Spleen (tissue), 11 donors: ENCODE measurements at regions not wholly inside any gene's neighbourhood (a gene's known extent, or its start where the extent isn't known, plus 50 kb on each side); places are given as distances from the start of the nearest gene placed in this dataset.

Experiments
- DNase-seq: peaks from one replicate; pipeline ENCODE4 v3.0.0-alpha.2; 2020
- H3K27ac ChIP-seq, 8 donors: fragments of 200-600 bp; sonication (generic) in 7 of 8; 1 replicate in 4 of 8; 2 replicates in 4 of 8; pipeline versions ENCODE4 v1.5.0 to v1.8.0; 2016 to 2021; ENCODE audit warnings: inconsistent platforms in 4 of 8, mild to moderate bottlenecking in 4 of 8, moderate library complexity in 1 of 8
- H3K27me3 ChIP-seq, 7 donors: fragments of 200-600 bp; sonication (generic) in 6 of 7; replicated peaks in 1 of 7; 1 replicate in 4 of 7; 2 replicates in 3 of 7; pipeline versions ENCODE4 v1.5.0 to v1.8.0; 2016 to 2021; ENCODE audit warnings: inconsistent platforms in 3 of 7, mild to moderate bottlenecking in 1 of 7
- H3K36me3 ChIP-seq, 6 donors: fragments of 200-600 bp; sonication (generic) in 5 of 6; 1 replicate in 4 of 6; 2 replicates in 2 of 6; pipeline versions ENCODE4 v1.5.0 to v1.8.0; 2016 to 2021; ENCODE audit warnings: inconsistent platforms in 2 of 6
- H3K4me1 ChIP-seq, 6 donors: fragments of 200-600 bp; sonication (generic) in 5 of 6; 1 replicate in 3 of 6; 2 replicates in 3 of 6; pipeline versions ENCODE4 v1.5.0 to v1.8.0; 2016 to 2021; ENCODE audit warnings: inconsistent platforms in 3 of 6
- H3K4me3 ChIP-seq, 8 donors: fragments of 200-600 bp; sonication (generic) in 7 of 8; 1 replicate in 4 of 8; 2 replicates in 4 of 8; pipeline versions ENCODE4 v1.5.0 to v1.8.0; 2016 to 2021; ENCODE audit warnings: inconsistent platforms in 4 of 8, mild to moderate bottlenecking in 4 of 8, moderate library complexity in 2 of 8
- H3K9me3 ChIP-seq, 8 donors: fragments of 200-600 bp; sonication (generic) in 7 of 8; 1 replicate in 4 of 8; 2 replicates in 4 of 8; pipeline versions ENCODE4 v1.5.0 to v1.8.0; 2016 to 2021; ENCODE audit warnings: inconsistent platforms in 4 of 8
- POLR2A ChIP-seq, 3 donors: fragments of 450-650 bp; IDR thresholded peaks; one replicate each; pipeline ENCODE4 v1.5.1; 2017; ENCODE audit warnings: antibody characterized with exemption in 3 of 3, mild to moderate bottlenecking in 1 of 3
- POLR2AphosphoS5 ChIP-seq, 3 donors: sonication (generic); formaldehyde crosslinking; IDR thresholded peaks; one replicate each; pipeline ENCODE4 v1.5.1; 2017; ENCODE audit warnings: antibody characterized with exemption in 3 of 3
- WGBS, 5 donors: extraction: QIAGEN DNeasy Blood & Tissue Kit in 3 of 5; methylation state at CpG; one replicate each; pipeline versions ENCODE4 v1.1.5 to v1.1.7; 2013 to 2018; 5-methylcytosine and 5-hydroxymethylcytosine counted together
- intact Hi-C: fragments of 100-400 bp; cut with DNase I; formaldehyde crosslinking; loops from one replicate; pipeline ENCODE4 v1.15.0; 2023; ENCODE audit warnings: low total_unique reads
- TF ChIP-seq, protein P1 (sequence below), 11 experiments: fragments of 200-600 bp in 7 of 11; fragments of 450-650 bp in 4 of 11; sonication (generic) in 4 of 11; IDR thresholded peaks in 8 of 11; conservative IDR thresholded peaks in 3 of 11; 1 replicate in 7 of 11; 2 replicates in 4 of 11; pipeline versions ENCODE4 v1.4.0 to v1.8.0; 2016 to 2021; ENCODE audit warnings: antibody characterized with exemption in 11 of 11, inconsistent platforms in 4 of 11, mild to moderate bottlenecking in 1 of 11
- donor health status: healthy with polysubstance abuse.
- donor health status: DM: no; HTN: no; CAD: no; lungs with moderate emphysema.
- donor health status: DM: no; HTN: no; CAD: no.
- donor health status: Bipolar disorder and iron deficiency.
- donor health status: healthy.
- donor health status: DM: no; HTN: no; CAD: no.
- donor health status: DM: yes; HTN: yes; CAD: no.

DNA sequence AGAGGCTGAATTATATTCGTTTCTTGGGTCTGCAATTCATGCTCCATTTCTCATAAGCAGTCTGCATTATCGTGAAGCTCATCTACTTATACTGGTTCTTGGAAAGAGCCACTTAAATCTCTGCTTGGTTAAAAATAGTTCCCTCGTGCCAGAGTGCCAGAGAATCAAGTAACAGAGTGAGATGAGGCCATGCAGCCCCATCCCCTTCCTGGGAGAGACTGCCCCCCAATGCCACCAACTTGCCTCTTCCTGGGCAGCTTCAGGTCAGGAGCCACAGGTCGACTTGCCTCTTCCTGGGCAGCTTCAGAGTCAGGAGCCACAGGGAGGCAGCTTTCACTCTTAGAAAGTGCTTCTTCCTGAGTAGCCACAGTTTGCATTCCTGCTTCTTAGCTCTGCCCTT is 223.9 kb upstream of the ZBED5 start:
- Histone ChIP-seq H3K27me3 (peaks cover 0 to 23% (median 0%) of the 10 kb centered on the region in 7 donors), H3K27ac (no peak overlapping the region), H3K4me1 (no peaks in the 10 kb centered on the region), H3K9me3 (no peaks in the 10 kb centered on the region), H3K36me3 (no peaks in the 10 kb centered on the region), H3K4me3 (no peak overlapping the region)
- no peak for DNase-seq
- intact Hi-C loops, result no loop called here
- TF ChIP-seq, protein P1, sequence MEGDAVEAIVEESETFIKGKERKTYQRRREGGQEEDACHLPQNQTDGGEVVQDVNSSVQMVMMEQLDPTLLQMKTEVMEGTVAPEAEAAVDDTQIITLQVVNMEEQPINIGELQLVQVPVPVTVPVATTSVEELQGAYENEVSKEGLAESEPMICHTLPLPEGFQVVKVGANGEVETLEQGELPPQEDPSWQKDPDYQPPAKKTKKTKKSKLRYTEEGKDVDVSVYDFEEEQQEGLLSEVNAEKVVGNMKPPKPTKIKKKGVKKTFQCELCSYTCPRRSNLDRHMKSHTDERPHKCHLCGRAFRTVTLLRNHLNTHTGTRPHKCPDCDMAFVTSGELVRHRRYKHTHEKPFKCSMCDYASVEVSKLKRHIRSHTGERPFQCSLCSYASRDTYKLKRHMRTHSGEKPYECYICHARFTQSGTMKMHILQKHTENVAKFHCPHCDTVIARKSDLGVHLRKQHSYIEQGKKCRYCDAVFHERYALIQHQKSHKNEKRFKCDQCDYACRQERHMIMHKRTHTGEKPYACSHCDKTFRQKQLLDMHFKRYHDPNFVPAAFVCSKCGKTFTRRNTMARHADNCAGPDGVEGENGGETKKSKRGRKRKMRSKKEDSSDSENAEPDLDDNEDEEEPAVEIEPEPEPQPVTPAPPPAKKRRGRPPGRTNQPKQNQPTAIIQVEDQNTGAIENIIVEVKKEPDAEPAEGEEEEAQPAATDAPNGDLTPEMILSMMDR (IDR thresholded peaks at IDR 0.05 in 8 of 11, conservative IDR thresholded peaks at IDR 0.05 in 3 of 11), result no peak
- no peak for TF ChIP-seq POLR2AphosphoS5 (IDR thresholded peaks at IDR 0.05)
- no peak for TF ChIP-seq POLR2A (IDR thresholded peaks at IDR 0.05)
- 31 to 49% (median 44%) methylated on average over 4 of the region's 4 CpGs for WGBS, 5 donors

DNA sequence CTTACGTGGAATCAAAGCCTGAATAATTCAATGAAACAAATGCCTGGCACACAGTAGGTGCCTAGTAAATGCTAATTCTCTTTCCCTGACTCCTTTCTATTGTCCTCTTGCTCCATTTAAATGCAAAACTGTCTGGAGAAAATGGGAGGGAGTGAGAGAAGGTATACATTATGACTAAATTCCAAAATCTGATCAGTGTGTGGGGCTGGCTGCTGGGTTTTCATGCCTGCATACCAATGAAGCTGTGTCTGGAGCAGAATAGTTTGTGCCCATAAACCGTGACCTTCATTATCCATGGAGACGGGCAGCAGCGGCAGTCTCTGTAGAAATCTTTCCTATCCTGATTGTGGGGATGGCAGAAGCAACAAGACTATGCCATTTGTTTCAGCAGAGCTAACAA is 223.4 kb upstream of the ZBED5 start:
- H3K4me1 ChIP-seq, result no peaks in the 10 kb centered on the region
- no peaks in the 10 kb centered on the region for H3K9me3 ChIP-seq
- 84 to 96% (median 87%) methylated on average over 4 of the region's 4 CpGs for WGBS, 5 donors
- H3K27me3 ChIP-seq, result peaks cover 0 to 23% (median 0%) of the 10 kb centered on the region in 7 donors
- no peaks in the 10 kb centered on the region for H3K36me3 ChIP-seq
- intact Hi-C loops, result no loop called here
- no peak for DNase-seq
- no peak overlapping the region for H3K27ac ChIP-seq
- H3K4me3 ChIP-seq, result no peak overlapping the region
- TF ChIP-seq, protein P1 (IDR thresholded peaks at IDR 0.05 in 8 of 11, conservative IDR thresholded peaks at IDR 0.05 in 3 of 11), result no peak
- no peak for TF ChIP-seq POLR2AphosphoS5 (IDR thresholded peaks at IDR 0.05)
- no peak for TF ChIP-seq POLR2A (IDR thresholded peaks at IDR 0.05)

DNA sequence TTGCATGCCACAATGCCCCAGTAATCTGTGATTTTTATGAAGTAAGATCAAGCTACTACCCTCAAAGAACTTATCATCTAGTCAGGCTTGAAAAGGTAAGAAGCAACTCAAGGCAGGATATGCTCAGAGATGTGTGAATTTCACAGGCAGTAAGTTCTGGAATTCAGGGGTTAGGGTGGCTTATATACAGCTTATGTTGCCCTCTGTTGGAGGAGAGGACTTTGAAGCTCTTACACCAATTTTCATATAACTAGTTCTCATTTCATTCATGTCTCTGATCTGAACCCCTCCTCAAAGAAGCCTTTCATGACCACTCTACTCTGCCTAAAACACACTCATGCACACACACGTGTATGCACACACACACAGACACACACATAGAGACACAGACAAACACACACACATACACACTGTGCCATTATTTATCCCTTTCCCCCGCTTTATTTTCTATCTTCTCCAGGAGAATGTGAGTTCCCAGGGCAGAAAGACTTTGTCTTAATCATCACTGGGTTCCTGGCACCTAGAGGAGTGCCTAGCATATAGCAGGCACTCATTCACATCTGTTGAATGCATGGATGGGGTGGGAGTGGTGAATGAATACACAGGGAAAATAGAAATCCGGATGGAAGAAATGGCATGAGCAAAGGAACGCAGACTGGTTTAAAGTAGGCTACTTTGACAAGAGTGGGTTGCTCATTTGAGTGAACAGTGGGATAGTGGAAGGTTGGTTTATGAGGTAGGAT is 220.7 kb upstream of the ZBED5 start:
- H3K4me1 ChIP-seq, result no peaks in the 10 kb centered on the region
- H3K36me3 ChIP-seq, result no peaks in the 10 kb centered on the region
- H3K27ac ChIP-seq, result no peak overlapping the region
- no peak overlapping the region for H3K4me3 ChIP-seq
- peaks cover 0 to 23% (median 0%) of the 10 kb centered on the region in 7 donors for H3K27me3 ChIP-seq
- H3K9me3 ChIP-seq, result no peaks in the 10 kb centered on the region
- no peak for DNase-seq
- TF ChIP-seq POLR2A (IDR thresholded peaks at IDR 0.05) (no peak), POLR2AphosphoS5 (IDR thresholded peaks at IDR 0.05) (no peak)
- TF ChIP-seq, protein P1 (IDR thresholded peaks at IDR 0.05 in 8 of 11, conservative IDR thresholded peaks at IDR 0.05 in 3 of 11), result no peak
- WGBS, 5 donors, result 72 to 96% (median 91%) methylated on average over 4 of the region's 4 CpGs
- intact Hi-C loops, result no loop called here

DNA sequence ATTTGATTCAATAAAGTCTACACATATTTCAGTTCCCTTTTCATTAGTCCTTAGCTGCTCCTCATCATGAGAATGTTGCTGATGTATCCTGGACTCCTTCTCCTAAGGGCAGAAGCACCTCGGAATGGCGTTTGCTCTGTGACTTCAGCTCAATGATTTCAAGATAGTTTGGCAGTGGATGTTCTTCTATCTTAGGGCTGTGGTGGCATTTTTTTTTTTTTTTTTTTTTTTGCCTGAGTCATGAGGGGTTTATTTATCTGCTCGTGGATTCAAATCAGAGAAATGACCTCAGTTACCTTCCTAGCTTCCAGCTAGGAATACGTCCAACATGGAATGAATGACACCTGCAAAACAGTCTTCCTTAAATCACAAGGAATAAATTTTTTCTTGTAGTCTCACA is 220.0 kb upstream of the ZBED5 start:
- H3K27ac ChIP-seq, result no peak overlapping the region
- no peak overlapping the region for H3K4me3 ChIP-seq
- no peak for DNase-seq
- 82 to 90% (median 87%) methylated on average over 4 of the region's 4 CpGs for WGBS, 5 donors
- TF ChIP-seq, protein P1 (IDR thresholded peaks at IDR 0.05 in 8 of 11, conservative IDR thresholded peaks at IDR 0.05 in 3 of 11), result no peak
- TF ChIP-seq POLR2A (IDR thresholded peaks at IDR 0.05) (no peak), POLR2AphosphoS5 (IDR thresholded peaks at IDR 0.05) (no peak)
- peaks cover 0 to 23% (median 0%) of the 10 kb centered on the region in 7 donors for H3K27me3 ChIP-seq
- no peaks in the 10 kb centered on the region for H3K4me1 ChIP-seq
- no peaks in the 10 kb centered on the region for H3K9me3 ChIP-seq
- H3K36me3 ChIP-seq, result no peaks in the 10 kb centered on the region
- intact Hi-C loops, result no loop called here
